ENCODE measurements at regions not wholly inside any gene's neighbourhood (a gene's known extent, or its start where the extent isn't known, plus 50 kb on each side); places are given as distances from the start of the nearest gene placed in this dataset.

DNA sequence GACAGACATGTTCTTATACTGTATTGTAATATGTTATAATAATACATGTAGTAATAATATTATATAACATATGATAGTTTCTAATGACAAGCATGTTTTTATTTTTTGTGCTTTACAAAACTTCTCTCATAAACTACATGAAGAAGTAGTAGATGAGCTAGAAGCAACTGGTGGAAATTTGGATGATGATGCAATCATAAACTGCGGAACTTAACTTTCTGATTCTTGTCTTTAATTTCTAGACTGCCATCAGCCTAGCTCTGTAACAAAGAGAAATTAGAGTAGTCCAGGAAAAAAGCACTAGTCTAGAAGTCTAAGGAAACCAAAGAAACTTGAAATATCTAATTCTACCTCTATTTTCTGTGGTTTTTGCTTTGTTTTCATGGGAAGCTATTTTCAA is 71.0 kb upstream of the SPATS2L start:
- Mint-ChIP-seq H3K27me3 (ENCODE audit: low read depth) (peaks cover 8% of the 10 kb centered on the region), H3K4me1 (no peaks in the 10 kb centered on the region), H3K36me3 (ENCODE audit: low read depth) (no peaks in the 10 kb centered on the region), H3K4me3 (no peak overlapping the region), H3K9me3 (peaks cover 8% of the 10 kb centered on the region), H3K27ac (no peak overlapping the region)
- TF ChIP-seq, protein P1, sequence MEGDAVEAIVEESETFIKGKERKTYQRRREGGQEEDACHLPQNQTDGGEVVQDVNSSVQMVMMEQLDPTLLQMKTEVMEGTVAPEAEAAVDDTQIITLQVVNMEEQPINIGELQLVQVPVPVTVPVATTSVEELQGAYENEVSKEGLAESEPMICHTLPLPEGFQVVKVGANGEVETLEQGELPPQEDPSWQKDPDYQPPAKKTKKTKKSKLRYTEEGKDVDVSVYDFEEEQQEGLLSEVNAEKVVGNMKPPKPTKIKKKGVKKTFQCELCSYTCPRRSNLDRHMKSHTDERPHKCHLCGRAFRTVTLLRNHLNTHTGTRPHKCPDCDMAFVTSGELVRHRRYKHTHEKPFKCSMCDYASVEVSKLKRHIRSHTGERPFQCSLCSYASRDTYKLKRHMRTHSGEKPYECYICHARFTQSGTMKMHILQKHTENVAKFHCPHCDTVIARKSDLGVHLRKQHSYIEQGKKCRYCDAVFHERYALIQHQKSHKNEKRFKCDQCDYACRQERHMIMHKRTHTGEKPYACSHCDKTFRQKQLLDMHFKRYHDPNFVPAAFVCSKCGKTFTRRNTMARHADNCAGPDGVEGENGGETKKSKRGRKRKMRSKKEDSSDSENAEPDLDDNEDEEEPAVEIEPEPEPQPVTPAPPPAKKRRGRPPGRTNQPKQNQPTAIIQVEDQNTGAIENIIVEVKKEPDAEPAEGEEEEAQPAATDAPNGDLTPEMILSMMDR (IDR thresholded peaks at IDR 0.05; ENCODE audit: unreplicated experiment in 3 of 3) = no peak

DNA sequence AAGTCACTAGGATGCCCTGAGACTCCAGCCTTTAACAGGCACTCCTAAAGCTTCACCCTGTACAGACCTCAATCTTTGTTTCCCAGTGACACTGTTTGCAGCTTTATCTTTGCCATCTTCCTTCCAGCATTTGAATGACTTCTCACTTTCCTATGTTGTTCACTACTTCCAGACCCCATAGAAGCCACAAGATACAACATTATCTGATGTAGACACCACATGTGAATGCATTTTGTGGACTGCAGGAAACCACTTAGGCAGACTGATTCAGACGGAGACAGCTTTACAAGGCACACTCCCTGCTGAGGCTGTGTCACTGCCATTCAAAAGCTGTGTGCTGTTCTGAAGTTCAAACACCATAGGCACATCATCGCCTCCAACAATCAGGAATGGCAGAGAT is 67.3 kb upstream of the SPATS2L start:
- TF ChIP-seq, protein P1 (IDR thresholded peaks at IDR 0.05; ENCODE audit: unreplicated experiment in 3 of 3) = no peak
- H3K4me3 Mint-ChIP-seq = no peak overlapping the region
- no peak overlapping the region for H3K27ac Mint-ChIP-seq
- H3K36me3 Mint-ChIP-seq (ENCODE audit: low read depth) = no peaks in the 10 kb centered on the region
- H3K27me3 Mint-ChIP-seq (ENCODE audit: low read depth) = peaks cover 8% of the 10 kb centered on the region
- peaks cover 4% of the 10 kb centered on the region for H3K9me3 Mint-ChIP-seq
- H3K4me1 Mint-ChIP-seq = peaks cover 12% of the 10 kb centered on the region

DNA sequence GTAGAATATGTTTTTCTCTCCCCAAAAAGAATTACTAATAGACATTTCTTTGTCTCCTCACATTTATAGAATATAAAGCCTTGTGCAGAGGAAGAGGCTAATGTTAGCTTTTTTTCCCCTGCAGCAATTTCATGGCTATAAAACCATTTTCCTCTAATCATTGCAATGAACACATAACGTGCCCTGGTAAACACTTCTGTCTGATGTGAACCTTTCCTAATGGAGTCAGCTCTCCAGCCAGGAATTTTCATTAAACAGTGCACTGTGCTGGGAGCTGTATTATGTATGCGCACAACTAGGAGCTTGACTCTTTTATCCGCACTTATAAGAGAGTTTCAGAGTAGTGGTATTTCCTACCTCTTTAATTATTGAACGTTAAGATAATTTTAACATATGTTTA is 63.9 kb upstream of the SPATS2L start:
- TF ChIP-seq, protein P1 (IDR thresholded peaks at IDR 0.05; ENCODE audit: unreplicated experiment in 3 of 3) = no peak
- no peak overlapping the region for H3K4me3 Mint-ChIP-seq
- H3K4me1 Mint-ChIP-seq = peaks cover 15% of the 10 kb centered on the region
- H3K36me3 Mint-ChIP-seq (ENCODE audit: low read depth) = no peaks in the 10 kb centered on the region
- no peak overlapping the region for H3K27ac Mint-ChIP-seq
- no peaks in the 10 kb centered on the region for H3K9me3 Mint-ChIP-seq
- peaks cover 7% of the 10 kb centered on the region for H3K27me3 Mint-ChIP-seq (ENCODE audit: low read depth)

- Mint-ChIP-seq H3K4me3 (no peak overlapping the region), H3K4me1 (peaks cover 19% of the 10 kb centered on the region), H3K27ac (peak overlapping the region in 1 of 3 experiments; percentile 73), H3K9me3 (no peaks in the 10 kb centered on the region), H3K36me3 (ENCODE audit: low read depth) (no peaks in the 10 kb centered on the region), H3K27me3 (ENCODE audit: low read depth) (no peaks in the 10 kb centered on the region)
- TF ChIP-seq, protein P1 (IDR thresholded peaks at IDR 0.05; ENCODE audit: unreplicated experiment in 3 of 3) = no peak
Measured at GRCh38 chr2:200243441-200243840, 63.1 kb upstream of the SPATS2L start.

GRCh38 chr2:200244111-200244510 is 62.4 kb upstream of the SPATS2L start:
- no peaks in the 10 kb centered on the region for H3K27me3 Mint-ChIP-seq (ENCODE audit: low read depth)
- H3K27ac Mint-ChIP-seq = no peak overlapping the region
- peaks cover 19% of the 10 kb centered on the region for H3K4me1 Mint-ChIP-seq
- H3K36me3 Mint-ChIP-seq (ENCODE audit: low read depth) = no peaks in the 10 kb centered on the region
- no peak overlapping the region for H3K4me3 Mint-ChIP-seq
- H3K9me3 Mint-ChIP-seq = no peaks in the 10 kb centered on the region
- TF ChIP-seq, protein P1 (IDR thresholded peaks at IDR 0.05; ENCODE audit: unreplicated experiment in 3 of 3) = no peak

GRCh38 chr2:200247494-200247893 is 59.0 kb upstream of the SPATS2L start:
- no peaks in the 10 kb centered on the region for H3K9me3 Mint-ChIP-seq
- peak overlapping the region in 2 of 3 experiments; percentile 46 to 67 for H3K27ac Mint-ChIP-seq
- no peak overlapping the region for H3K4me3 Mint-ChIP-seq
- no peaks in the 10 kb centered on the region for H3K36me3 Mint-ChIP-seq (ENCODE audit: low read depth)
- TF ChIP-seq, protein P1 (IDR thresholded peaks at IDR 0.05; ENCODE audit: unreplicated experiment in 3 of 3) = no peak
- no peaks in the 10 kb centered on the region for H3K27me3 Mint-ChIP-seq (ENCODE audit: low read depth)
- H3K4me1 Mint-ChIP-seq = peaks cover 23% of the 10 kb centered on the region

All from nephron (organoid).